ENCODE measurements at regions not wholly inside any gene's neighbourhood (a gene's known extent, or its start where the extent isn't known, plus 50 kb on each side); places are given as distances from the start of the nearest gene placed in this dataset.

DNA sequence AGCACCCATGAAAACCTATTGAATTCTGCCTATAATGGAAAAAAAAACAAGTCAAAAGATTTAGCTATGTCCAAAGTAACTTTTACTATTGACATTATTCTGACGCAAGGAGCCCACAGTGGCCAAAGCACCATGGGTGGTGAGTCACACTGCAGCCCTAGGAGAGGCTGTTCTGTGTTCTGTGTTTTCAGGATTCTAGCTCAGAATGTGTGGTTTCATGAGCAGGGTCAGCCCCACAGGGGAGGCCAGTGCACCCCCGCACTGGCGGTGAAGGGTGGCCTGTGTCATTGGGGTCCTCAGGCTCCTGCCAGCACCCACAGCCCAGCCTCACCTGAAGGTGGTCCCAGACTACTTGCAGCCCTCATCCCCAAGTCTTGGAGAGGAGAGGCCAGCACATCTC lies 112.2 kb downstream of the BRD1 start:
- H3F3A ChIP-seq (ENCODE audit: low read length, unreplicated experiment) = no peaks in the 10 kb centered on the region
- POLR2A ChIA-PET (ENCODE audit: unreplicated experiment) = no interaction called here
- H3K4me2 ChIP-seq (ENCODE audit: low read length) = no peak overlapping the region
- DNase-seq (peak; percentile 40), ATAC-seq (peak; percentile 51; the same call in 1 of the 2 replicates)
- H3K79me2 ChIP-seq (ENCODE audit: low read length) = no peaks in the 10 kb centered on the region
- no peak overlapping the region for H3K9ac ChIP-seq (ENCODE audit: low read length)
- TF ChIP-seq EZH2 (IDR thresholded peaks at IDR 0.05; ENCODE audit: low read length, unreplicated experiment) = no peak
- no peak for TF ChIP-seq EZH2phosphoT487 (IDR thresholded peaks at IDR 0.05; ENCODE audit: borderline replicate concordance, low read length)
- TF ChIP-seq, protein P1, sequence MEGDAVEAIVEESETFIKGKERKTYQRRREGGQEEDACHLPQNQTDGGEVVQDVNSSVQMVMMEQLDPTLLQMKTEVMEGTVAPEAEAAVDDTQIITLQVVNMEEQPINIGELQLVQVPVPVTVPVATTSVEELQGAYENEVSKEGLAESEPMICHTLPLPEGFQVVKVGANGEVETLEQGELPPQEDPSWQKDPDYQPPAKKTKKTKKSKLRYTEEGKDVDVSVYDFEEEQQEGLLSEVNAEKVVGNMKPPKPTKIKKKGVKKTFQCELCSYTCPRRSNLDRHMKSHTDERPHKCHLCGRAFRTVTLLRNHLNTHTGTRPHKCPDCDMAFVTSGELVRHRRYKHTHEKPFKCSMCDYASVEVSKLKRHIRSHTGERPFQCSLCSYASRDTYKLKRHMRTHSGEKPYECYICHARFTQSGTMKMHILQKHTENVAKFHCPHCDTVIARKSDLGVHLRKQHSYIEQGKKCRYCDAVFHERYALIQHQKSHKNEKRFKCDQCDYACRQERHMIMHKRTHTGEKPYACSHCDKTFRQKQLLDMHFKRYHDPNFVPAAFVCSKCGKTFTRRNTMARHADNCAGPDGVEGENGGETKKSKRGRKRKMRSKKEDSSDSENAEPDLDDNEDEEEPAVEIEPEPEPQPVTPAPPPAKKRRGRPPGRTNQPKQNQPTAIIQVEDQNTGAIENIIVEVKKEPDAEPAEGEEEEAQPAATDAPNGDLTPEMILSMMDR (conservative IDR thresholded peaks at IDR 0.05; ENCODE audit: low read depth, low read length) = no peak
- intact Hi-C loops (cut with micrococcal nuclease) = no loop called here
- H3K4me1 ChIP-seq (ENCODE audit: insufficient read depth, low read length) = no peaks in the 10 kb centered on the region
- H3K4me3 ChIP-seq (ENCODE audit: low read length) = no peak overlapping the region
- H3K9me2 ChIP-seq (replicated peaks; ENCODE audit: low read length) = no peaks in the 10 kb centered on the region
- no peaks in the 10 kb centered on the region for H3K36me3 ChIP-seq (ENCODE audit: low read depth, low read length)
- H3K27ac ChIP-seq (ENCODE audit: low read length) = no peak overlapping the region
- no TSS peak for BruUV-seq (replicated peaks)
- no peaks in the 10 kb centered on the region for H4K20me1 ChIP-seq (ENCODE audit: low read length)
- peaks cover 45% of the 10 kb centered on the region for H3K27me3 ChIP-seq (ENCODE audit: low read length)
- CTCF ChIA-PET = no interaction called here
- no peaks in the 10 kb centered on the region for H3K9me3 ChIP-seq (ENCODE audit: low read length)
- H2AFZ ChIP-seq (ENCODE audit: low read length) = no peak overlapping the region

DNA sequence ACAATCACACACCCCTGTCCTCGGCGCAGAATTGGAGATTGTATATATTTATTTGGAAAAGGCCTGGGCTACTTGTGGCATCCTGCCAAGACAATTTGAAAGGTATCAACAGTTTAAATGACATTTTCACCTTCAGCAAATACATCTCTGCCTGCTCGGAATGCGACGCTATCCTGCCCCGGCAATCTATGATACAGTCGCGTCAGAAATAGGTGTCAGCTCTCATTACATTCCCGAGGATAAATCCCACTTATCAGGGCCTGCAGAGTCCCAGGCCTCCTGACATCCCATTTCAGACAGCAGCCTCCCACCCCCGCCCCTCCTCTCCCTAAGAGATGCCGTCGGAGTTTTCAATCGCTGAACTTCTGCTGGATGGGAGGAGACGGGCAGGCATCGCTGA lies 114.7 kb downstream of the BRD1 start:
- Histone ChIP-seq H3K9me2 (replicated peaks; ENCODE audit: low read length) (no peaks in the 10 kb centered on the region), H3K9me3 (ENCODE audit: low read length) (no peaks in the 10 kb centered on the region), H3K27ac (ENCODE audit: low read length) (no peak overlapping the region), H2AFZ (ENCODE audit: low read length) (no peak overlapping the region), H3K4me2 (ENCODE audit: low read length) (no peak overlapping the region), H3K4me1 (ENCODE audit: insufficient read depth, low read length) (no peaks in the 10 kb centered on the region), H4K20me1 (ENCODE audit: low read length) (no peaks in the 10 kb centered on the region), H3F3A (ENCODE audit: low read length, unreplicated experiment) (no peaks in the 10 kb centered on the region), H3K9ac (ENCODE audit: low read length) (no peak overlapping the region), H3K36me3 (ENCODE audit: low read depth, low read length) (no peaks in the 10 kb centered on the region), H3K4me3 (ENCODE audit: low read length) (no peak overlapping the region), H3K79me2 (ENCODE audit: low read length) (no peaks in the 10 kb centered on the region), H3K27me3 (ENCODE audit: low read length) (peaks cover 35% of the 10 kb centered on the region)
- intact Hi-C loops (cut with micrococcal nuclease) = no loop called here
- DNase-seq = no peak
- ChIA-PET CTCF (no interaction called here), POLR2A (ENCODE audit: unreplicated experiment) (no interaction called here)
- ATAC-seq = no peak
- TF ChIP-seq, protein P1 (conservative IDR thresholded peaks at IDR 0.05; ENCODE audit: low read depth, low read length) = no peak
- TF ChIP-seq EZH2 (IDR thresholded peaks at IDR 0.05; ENCODE audit: low read length, unreplicated experiment) (no peak), EZH2phosphoT487 (IDR thresholded peaks at IDR 0.05; ENCODE audit: borderline replicate concordance, low read length) (no peak)
- no TSS peak for BruUV-seq (replicated peaks)

DNA sequence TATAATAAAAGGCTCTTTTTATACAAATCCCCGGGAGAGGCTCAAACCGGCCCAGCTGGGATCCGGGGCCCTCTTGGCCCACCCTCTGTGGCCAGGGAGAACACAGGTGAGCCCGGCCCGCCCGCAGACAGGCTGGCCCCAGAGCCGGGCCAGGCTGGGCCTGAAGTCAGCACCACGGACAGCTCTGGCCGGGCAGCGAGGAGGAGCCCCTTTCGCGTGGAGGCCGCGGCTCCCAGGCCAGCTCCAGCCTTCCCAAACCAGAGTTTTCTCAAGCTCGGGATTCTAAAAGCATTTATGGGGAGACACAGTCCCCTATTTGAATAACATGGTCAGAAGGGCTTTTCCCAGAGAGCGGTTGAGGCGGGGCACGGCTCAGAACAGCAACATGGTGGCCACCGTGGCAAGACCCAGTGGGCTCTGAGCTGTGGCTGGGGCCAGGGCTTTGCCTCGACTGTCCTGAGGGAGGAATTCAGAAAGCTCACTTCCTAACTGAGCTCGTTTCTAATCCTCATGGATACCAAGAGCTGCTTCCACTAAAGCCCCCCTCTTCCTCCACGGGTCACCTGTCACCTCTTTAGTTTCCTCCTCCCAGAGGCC lies 115.4 kb downstream of the BRD1 start:
- Histone ChIP-seq H3K27me3 (ENCODE audit: low read length) (peaks cover 28% of the 10 kb centered on the region), H3K27ac (ENCODE audit: low read length) (no peak overlapping the region), H3K4me3 (ENCODE audit: low read length) (no peak overlapping the region), H3K4me1 (ENCODE audit: insufficient read depth, low read length) (no peaks in the 10 kb centered on the region), H4K20me1 (ENCODE audit: low read length) (no peaks in the 10 kb centered on the region), H3K36me3 (ENCODE audit: low read depth, low read length) (no peaks in the 10 kb centered on the region), H3K4me2 (ENCODE audit: low read length) (no peak overlapping the region), H3K9me3 (ENCODE audit: low read length) (no peaks in the 10 kb centered on the region), H3K9me2 (replicated peaks; ENCODE audit: low read length) (no peaks in the 10 kb centered on the region), H2AFZ (ENCODE audit: low read length) (no peak overlapping the region), H3F3A (ENCODE audit: low read length, unreplicated experiment) (no peaks in the 10 kb centered on the region), H3K9ac (ENCODE audit: low read length) (no peak overlapping the region), H3K79me2 (ENCODE audit: low read length) (no peaks in the 10 kb centered on the region)
- intact Hi-C loops (cut with micrococcal nuclease) = no loop called here
- TF ChIP-seq EZH2phosphoT487 (IDR thresholded peaks at IDR 0.05; ENCODE audit: borderline replicate concordance, low read length) (no peak), EZH2 (IDR thresholded peaks at IDR 0.05; ENCODE audit: low read length, unreplicated experiment) (no peak)
- TF ChIP-seq, protein P1 (conservative IDR thresholded peaks at IDR 0.05; ENCODE audit: low read depth, low read length) = no peak
- ATAC-seq (no peak), DNase-seq (peak; percentile 4)
- CTCF ChIA-PET = no interaction called here
- no TSS peak for BruUV-seq (replicated peaks)
- POLR2A ChIA-PET (ENCODE audit: unreplicated experiment) = no interaction called here

All from PC-3 (cell line).